ENCODE measurements at regions not wholly inside any gene's neighbourhood (a gene's known extent, or its start where the extent isn't known, plus 50 kb on each side); places are given as distances from the start of the nearest gene placed in this dataset.

GRCh38 chr1:241442686-241443085, 76.9 kb downstream of the FH start:
- Histone ChIP-seq H3K4me2 (ENCODE audit: control insufficient read depth, insufficient read depth) (no peak overlapping the region), H3K27ac (ENCODE audit: control insufficient read depth, insufficient read depth) (no peak overlapping the region), H3K4me3 (no peak overlapping the region), H3K9ac (ENCODE audit: control insufficient read depth, insufficient read depth, low read length) (no peak overlapping the region), H3K79me2 (ENCODE audit: control insufficient read depth, insufficient read depth, low read length) (no peaks in the 10 kb centered on the region), H3K9me3 (replicated peaks; ENCODE audit: control insufficient read depth, insufficient read depth, low read length) (no peaks in the 10 kb centered on the region), H2AFZ (ENCODE audit: control insufficient read depth, low read depth, low read length) (no peak overlapping the region), H3K36me3 (ENCODE audit: control insufficient read depth in 2 of 2, insufficient read depth in 2 of 2, low read length in 1 of 2) (no peaks in the 10 kb centered on the region), H4K20me1 (ENCODE audit: control insufficient read depth, insufficient read depth) (no peaks in the 10 kb centered on the region), H3K4me1 (ENCODE audit: control insufficient read depth, insufficient read depth, low read length) (no peaks in the 10 kb centered on the region), H3K27me3 (replicated peaks in 1 of 2; ENCODE audit: control insufficient read depth in 2 of 2, insufficient read depth in 2 of 2, low read length in 1 of 2) (0 out of 4 replicates have a peak, but pooled peaks cover 0 to 2% of the 10 kb centered on the region in 2 experiments)
- in situ Hi-C loops (cut with MboI): no loop called here
- intact Hi-C loops (cut with micrococcal nuclease; ENCODE audit: unreplicated experiment): no loop called here
- SMC1A ChIA-PET (ENCODE audit: uncharacterized antibody, unreplicated experiment): no interaction called here
- TF ChIP-seq NFIC (IDR thresholded peaks at IDR 0.05; ENCODE audit: low read depth, low read length): no peak
- TF ChIP-seq E2F8 (IDR thresholded peaks at IDR 0.05; ENCODE audit: low read depth, partially characterized antibody): no peak
- no peak for TF ChIP-seq GATAD2B (conservative IDR thresholded peaks at IDR 0.05; ENCODE audit: low read depth)
- no peak for TF ChIP-seq ATF7 (IDR thresholded peaks at IDR 0.05; ENCODE audit: low read depth)
- TF ChIP-seq POLR2A (IDR thresholded peaks at IDR 0.05; ENCODE audit: low read depth, low read length): no peak
- TF ChIP-seq SKIL (IDR thresholded peaks at IDR 0.05; ENCODE audit: low read depth, poor library complexity, severe bottlenecking): no peak
- no peak for TF ChIP-seq PAX5 (IDR thresholded peaks at IDR 0.05; ENCODE audit: borderline replicate concordance, low read depth, low read length)
- TF ChIP-seq ZNF622 (IDR thresholded peaks at IDR 0.05): no peak
- TF ChIP-seq EP300 (IDR thresholded peaks at IDR 0.05; ENCODE audit: borderline replicate concordance in 1 of 2, control insufficient read depth in 1 of 2, low read depth in 2 of 2, low read length in 2 of 2): no peak
- no peak for TF ChIP-seq EED (IDR thresholded peaks at IDR 0.05; ENCODE audit: low read depth)
- TF ChIP-seq CBFB (IDR thresholded peaks at IDR 0.05; ENCODE audit: low read depth): no peak
- TF ChIP-seq SMAD1 (IDR thresholded peaks at IDR 0.05; ENCODE audit: low read depth, partially characterized antibody): no peak
- TF ChIP-seq MYB (IDR thresholded peaks at IDR 0.05; ENCODE audit: borderline replicate concordance, low read depth, low read length): no peak
- TF ChIP-seq E2F4 (IDR thresholded peaks at IDR 0.05; ENCODE audit: low read depth, low read length): no peak
- no peak for TF ChIP-seq USF2 (IDR thresholded peaks at IDR 0.05; ENCODE audit: borderline replicate concordance, low read depth, low read length)
- RAD21 ChIA-PET (ENCODE audit: unreplicated experiment): no interaction called here
- FAIRE-seq: no peak
- CTCF ChIA-PET: no interaction called here
- no peak for DNase-seq (ENCODE audit: low read depth, low spot score)
- BruUV-seq (replicated peaks): no TSS peak
- POLR2A ChIA-PET: no interaction called here
- 20% methylated on average over 4 of the region's 4 CpGs for WGBS (ENCODE audit: insufficient coverage, insufficient replicate concordance, low lambda C conversion rate, missing lambda C conversion rate)
- no peak for ATAC-seq

Measured in GM12878 (cell line).